SK-N-SH treated with all-trans-retinoic acid at 6 μM for 48 hours (cell line): ENCODE measurements at regions not wholly inside any gene's neighbourhood (a gene's known extent, or its start where the extent isn't known, plus 50 kb on each side); places are given as distances from the start of the nearest gene placed in this dataset.
A peak's percentile ranks its signal among the peaks of the same experiment; 100 is the strongest.

Experiments
- ATAC-seq: fragments of 200-7000 bp; cut with Tn5 transposase; 3 replicates; pipeline ENCODE4 v1.9.1; 2020; ENCODE audit warnings: mild to moderate bottlenecking, moderate library complexity
- ARNTL ChIP-seq: fragments of 450-650 bp; formaldehyde crosslinking; IDR thresholded peaks from 2 replicates; pipeline ENCODE4 v1.5.0; 2020; ENCODE audit warnings: low read depth, mild to moderate bottlenecking, moderate library complexity, borderline replicate concordance
- BACH2 ChIP-seq: fragments of 250-450 bp; sonication (Bioruptor Pico); IDR thresholded peaks from 2 replicates; pipeline ENCODE4 v1.9.0; 2021; ENCODE audit warnings: mild to moderate bottlenecking, borderline replicate concordance
- CREB5 ChIP-seq: fragments of 250-450 bp; sonication (Bioruptor Pico); IDR thresholded peaks from 2 replicates; pipeline ENCODE4 v1.5.1; 2020; ENCODE audit warnings: low read depth, mild to moderate bottlenecking, moderate library complexity
- CSDC2 ChIP-seq: fragments of 250-450 bp; sonication (Bioruptor Pico); IDR thresholded peaks from 2 replicates; pipeline ENCODE4 v1.5.0; 2020; ENCODE audit warnings: mild to moderate bottlenecking, moderate library complexity
- ESRRG ChIP-seq: fragments of 250-450 bp; sonication (Bioruptor Pico); IDR thresholded peaks from 2 replicates; pipeline ENCODE4 v1.6.1; 2021; ENCODE audit warnings: mild to moderate bottlenecking
- GLIS3 ChIP-seq: fragments of 250-450 bp; sonication (Bioruptor Pico); IDR thresholded peaks from 2 replicates; pipeline ENCODE4 v1.5.0; 2020; ENCODE audit warnings: mild to moderate bottlenecking, moderate library complexity
- ISL1 ChIP-seq: fragments of 250-450 bp; sonication (Bioruptor Pico); IDR thresholded peaks from 2 replicates; pipeline ENCODE4 v2.1.2; 2022; ENCODE audit warnings: mild to moderate bottlenecking, moderate library complexity
- OSR1 ChIP-seq: fragments of 250-450 bp; sonication (Bioruptor Pico); IDR thresholded peaks from 2 replicates; pipeline ENCODE4 v1.8.0; 2022; ENCODE audit warnings: moderate library complexity, mild to moderate bottlenecking, inconsistent platforms
- PPARA ChIP-seq: fragments of 250-450 bp; sonication (Bioruptor Pico); IDR thresholded peaks from 2 replicates; pipeline ENCODE4 v1.5.0; 2020; ENCODE audit warnings: mild to moderate bottlenecking, borderline replicate concordance
- RARB ChIP-seq: fragments of 250-450 bp; sonication (Bioruptor Pico); IDR thresholded peaks from 2 replicates; pipeline ENCODE4 v1.8.0; 2021; ENCODE audit warnings: mild to moderate bottlenecking, moderate library complexity
- SNAI2 ChIP-seq: fragments of 250-450 bp; sonication (Bioruptor Pico); IDR thresholded peaks from 2 replicates; pipeline ENCODE4 v1.5.0; 2020; ENCODE audit warnings: mild to moderate bottlenecking, moderate library complexity
- TCF4 ChIP-seq: fragments of 250-450 bp; sonication (Bioruptor Pico); IDR thresholded peaks from 2 replicates; pipeline ENCODE4 v1.8.0; 2021; ENCODE audit warnings: mild to moderate bottlenecking, moderate library complexity, borderline replicate concordance
- TOX ChIP-seq: fragments of 250-450 bp; sonication (Bioruptor Pico); IDR thresholded peaks from 2 replicates; pipeline ENCODE4 v1.8.0; 2021; ENCODE audit warnings: mild to moderate bottlenecking, moderate library complexity, borderline replicate concordance
- ZC3H10 ChIP-seq: fragments of 250-450 bp; sonication (Bioruptor Pico); IDR thresholded peaks from 2 replicates; pipeline ENCODE4 v1.5.1; 2021; ENCODE audit warnings: mild to moderate bottlenecking, moderate library complexity
- ZFP3 ChIP-seq: fragments of 250-450 bp; sonication (Bioruptor Pico); IDR thresholded peaks from 2 replicates; pipeline ENCODE4 v1.5.0; 2020; ENCODE audit warnings: mild to moderate bottlenecking, moderate library complexity
- ZFP30 ChIP-seq: fragments of 450-650 bp; formaldehyde crosslinking; IDR thresholded peaks from 2 replicates; pipeline ENCODE4 v1.5.0; 2022; ENCODE audit warnings: mild to moderate bottlenecking, moderate library complexity
- ZNF70 ChIP-seq: fragments of 450-650 bp; formaldehyde crosslinking; IDR thresholded peaks from 2 replicates; pipeline ENCODE4 v1.5.0; 2020; ENCODE audit warnings: mild to moderate bottlenecking, moderate library complexity
- ZNF8 ChIP-seq: fragments of 450-650 bp; formaldehyde crosslinking; IDR thresholded peaks from 2 replicates; pipeline ENCODE4 v1.5.0; 2020; ENCODE audit warnings: mild to moderate bottlenecking, moderate library complexity
- TF ChIP-seq, protein P1 (sequence below): fragments of 250-450 bp; sonication (Bioruptor Pico); IDR thresholded peaks from 2 replicates; pipeline ENCODE4 v1.5.1; 2021; ENCODE audit warnings: mild to moderate bottlenecking, moderate library complexity
- TF ChIP-seq, protein P2 (sequence below): fragments of 250-450 bp; sonication (Bioruptor Pico); IDR thresholded peaks from 2 replicates; pipeline ENCODE4 v1.8.0; 2020; ENCODE audit warnings: mild to moderate bottlenecking, moderate library complexity, borderline replicate concordance
- TF ChIP-seq, protein P3 (sequence below): fragments of 250-450 bp; sonication (Bioruptor Pico); IDR thresholded peaks from 2 replicates; pipeline ENCODE4 v1.5.0; 2020; ENCODE audit warnings: mild to moderate bottlenecking, moderate library complexity

DNA sequence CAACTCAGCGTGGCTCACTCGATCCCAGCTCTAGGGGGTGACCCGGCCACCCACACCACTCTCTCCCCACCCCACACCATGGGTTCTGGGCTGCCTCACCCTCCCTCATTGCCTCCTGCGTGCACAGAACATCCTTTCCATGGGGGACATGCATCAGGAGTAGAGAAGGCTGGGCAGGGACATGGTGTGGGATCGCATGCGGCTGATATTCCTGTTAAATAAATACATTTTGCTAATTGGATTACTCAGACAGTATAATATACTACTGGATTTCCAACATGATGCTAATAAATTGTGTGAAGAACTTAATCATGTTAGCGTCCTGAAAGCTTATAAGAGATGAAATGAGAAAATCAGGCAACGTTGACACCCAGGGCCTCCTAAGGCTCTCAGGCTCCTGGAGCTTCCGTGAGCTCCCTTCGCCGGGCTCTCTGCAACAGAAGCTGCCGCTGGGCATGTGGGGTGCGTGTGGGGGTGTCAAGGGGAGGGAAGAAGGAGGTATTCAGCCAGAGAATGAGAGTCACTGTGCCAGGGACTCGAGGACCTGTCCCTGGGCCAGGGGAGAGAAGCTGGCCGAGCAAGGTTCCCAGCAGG lies 173.1 kb upstream of the TNRC6C start:
- TF ChIP-seq SNAI2 (CRISPR knock-in tag) (no peak), TOX (CRISPR knock-in tag) (no peak), BACH2 (CRISPR knock-in tag) (no peak)
- ATAC-seq: no peak

DNA sequence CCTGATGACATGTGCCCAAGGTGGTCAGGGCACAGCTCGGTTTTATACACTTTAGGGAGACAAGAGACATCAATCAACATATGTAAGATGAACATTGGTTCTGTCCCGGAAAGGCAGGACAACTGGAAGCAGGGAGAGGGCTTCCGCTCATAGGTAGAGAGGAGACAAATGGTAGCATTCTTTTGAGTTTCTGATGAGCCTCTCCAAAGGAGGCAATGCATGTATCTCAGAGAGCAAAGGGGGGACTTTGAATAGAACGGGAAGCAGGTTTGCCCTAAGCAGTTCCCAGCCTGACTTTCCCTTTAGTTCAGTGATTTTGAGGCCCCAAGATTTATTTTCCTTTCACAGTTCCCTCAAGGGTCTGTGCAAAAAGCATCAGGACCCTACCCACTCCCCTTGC lies 172.4 kb upstream of the TNRC6C start:
- ATAC-seq: no peak
- TF ChIP-seq PPARA: no peak
- no peak for TF ChIP-seq ZFP30 (CRISPR knock-in tag)
- TF ChIP-seq, protein P1, sequence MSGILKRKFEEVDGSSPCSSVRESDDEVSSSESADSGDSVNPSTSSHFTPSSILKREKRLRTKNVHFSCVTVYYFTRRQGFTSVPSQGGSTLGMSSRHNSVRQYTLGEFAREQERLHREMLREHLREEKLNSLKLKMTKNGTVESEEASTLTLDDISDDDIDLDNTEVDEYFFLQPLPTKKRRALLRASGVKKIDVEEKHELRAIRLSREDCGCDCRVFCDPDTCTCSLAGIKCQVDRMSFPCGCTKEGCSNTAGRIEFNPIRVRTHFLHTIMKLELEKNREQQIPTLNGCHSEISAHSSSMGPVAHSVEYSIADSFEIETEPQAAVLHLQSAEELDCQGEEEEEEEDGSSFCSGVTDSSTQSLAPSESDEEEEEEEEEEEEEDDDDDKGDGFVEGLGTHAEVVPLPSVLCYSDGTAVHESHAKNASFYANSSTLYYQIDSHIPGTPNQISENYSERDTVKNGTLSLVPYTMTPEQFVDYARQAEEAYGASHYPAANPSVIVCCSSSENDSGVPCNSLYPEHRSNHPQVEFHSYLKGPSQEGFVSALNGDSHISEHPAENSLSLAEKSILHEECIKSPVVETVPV (CRISPR knock-in tag): no peak
- TF ChIP-seq CSDC2: no peak
- TF ChIP-seq OSR1 (CRISPR knock-in tag): no peak
- no peak for TF ChIP-seq ZNF70 (CRISPR knock-in tag)
- no peak for TF ChIP-seq RARB (CRISPR knock-in tag)
- TF ChIP-seq ZNF8 (CRISPR knock-in tag): no peak
- TF ChIP-seq ESRRG (CRISPR knock-in tag): no peak
- no peak for TF ChIP-seq ARNTL (CRISPR knock-in tag)
- TF ChIP-seq, protein P2, sequence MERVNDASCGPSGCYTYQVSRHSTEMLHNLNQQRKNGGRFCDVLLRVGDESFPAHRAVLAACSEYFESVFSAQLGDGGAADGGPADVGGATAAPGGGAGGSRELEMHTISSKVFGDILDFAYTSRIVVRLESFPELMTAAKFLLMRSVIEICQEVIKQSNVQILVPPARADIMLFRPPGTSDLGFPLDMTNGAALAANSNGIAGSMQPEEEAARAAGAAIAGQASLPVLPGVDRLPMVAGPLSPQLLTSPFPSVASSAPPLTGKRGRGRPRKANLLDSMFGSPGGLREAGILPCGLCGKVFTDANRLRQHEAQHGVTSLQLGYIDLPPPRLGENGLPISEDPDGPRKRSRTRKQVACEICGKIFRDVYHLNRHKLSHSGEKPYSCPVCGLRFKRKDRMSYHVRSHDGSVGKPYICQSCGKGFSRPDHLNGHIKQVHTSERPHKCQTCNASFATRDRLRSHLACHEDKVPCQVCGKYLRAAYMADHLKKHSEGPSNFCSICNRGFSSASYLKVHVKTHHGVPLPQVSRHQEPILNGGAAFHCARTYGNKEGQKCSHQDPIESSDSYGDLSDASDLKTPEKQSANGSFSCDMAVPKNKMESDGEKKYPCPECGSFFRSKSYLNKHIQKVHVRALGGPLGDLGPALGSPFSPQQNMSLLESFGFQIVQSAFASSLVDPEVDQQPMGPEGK (CRISPR knock-in tag): no peak
- no peak for TF ChIP-seq TCF4
- TF ChIP-seq SNAI2 (CRISPR knock-in tag): no peak

GRCh38 chr17:77786740-77787505 lies 171.6 kb upstream of the TNRC6C start:
- peak; percentile 64; the same call in 2 of the 3 replicates for ATAC-seq
- TF ChIP-seq ISL1 (no peak), BACH2 (CRISPR knock-in tag) (no peak), PPARA (no peak), GLIS3 (CRISPR knock-in tag) (no peak), ZFP3 (CRISPR knock-in tag) (no peak), TCF4 (no peak), ZNF70 (CRISPR knock-in tag) (no peak), ZNF8 (CRISPR knock-in tag) (no peak), ZC3H10 (no peak), TOX (CRISPR knock-in tag) (no peak), CSDC2 (no peak)

GRCh38 chr17:77790143-77790829 lies 168.2 kb upstream of the TNRC6C start:
- TF ChIP-seq ZFP3 (CRISPR knock-in tag) (no peak), CREB5 (CRISPR knock-in tag) (no peak), ZC3H10 (no peak), ESRRG (CRISPR knock-in tag) (no peak), ISL1 (no peak), SNAI2 (CRISPR knock-in tag) (no peak), TCF4 (no peak), PPARA (no peak), ZNF70 (CRISPR knock-in tag) (no peak), GLIS3 (CRISPR knock-in tag) (no peak), ARNTL (CRISPR knock-in tag) (no peak), RARB (CRISPR knock-in tag) (no peak)
- TF ChIP-seq, protein P3, sequence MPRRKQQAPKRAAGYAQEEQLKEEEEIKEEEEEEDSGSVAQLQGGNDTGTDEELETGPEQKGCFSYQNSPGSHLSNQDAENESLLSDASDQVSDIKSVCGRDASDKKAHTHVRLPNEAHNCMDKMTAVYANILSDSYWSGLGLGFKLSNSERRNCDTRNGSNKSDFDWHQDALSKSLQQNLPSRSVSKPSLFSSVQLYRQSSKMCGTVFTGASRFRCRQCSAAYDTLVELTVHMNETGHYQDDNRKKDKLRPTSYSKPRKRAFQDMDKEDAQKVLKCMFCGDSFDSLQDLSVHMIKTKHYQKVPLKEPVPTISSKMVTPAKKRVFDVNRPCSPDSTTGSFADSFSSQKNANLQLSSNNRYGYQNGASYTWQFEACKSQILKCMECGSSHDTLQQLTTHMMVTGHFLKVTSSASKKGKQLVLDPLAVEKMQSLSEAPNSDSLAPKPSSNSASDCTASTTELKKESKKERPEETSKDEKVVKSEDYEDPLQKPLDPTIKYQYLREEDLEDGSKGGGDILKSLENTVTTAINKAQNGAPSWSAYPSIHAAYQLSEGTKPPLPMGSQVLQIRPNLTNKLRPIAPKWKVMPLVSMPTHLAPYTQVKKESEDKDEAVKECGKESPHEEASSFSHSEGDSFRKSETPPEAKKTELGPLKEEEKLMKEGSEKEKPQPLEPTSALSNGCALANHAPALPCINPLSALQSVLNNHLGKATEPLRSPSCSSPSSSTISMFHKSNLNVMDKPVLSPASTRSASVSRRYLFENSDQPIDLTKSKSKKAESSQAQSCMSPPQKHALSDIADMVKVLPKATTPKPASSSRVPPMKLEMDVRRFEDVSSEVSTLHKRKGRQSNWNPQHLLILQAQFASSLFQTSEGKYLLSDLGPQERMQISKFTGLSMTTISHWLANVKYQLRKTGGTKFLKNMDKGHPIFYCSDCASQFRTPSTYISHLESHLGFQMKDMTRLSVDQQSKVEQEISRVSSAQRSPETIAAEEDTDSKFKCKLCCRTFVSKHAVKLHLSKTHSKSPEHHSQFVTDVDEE: no peak
- TF ChIP-seq, protein P1 (CRISPR knock-in tag): no peak
- TF ChIP-seq, protein P2 (CRISPR knock-in tag): no peak
- ATAC-seq: no peak
